Kidney tubule cell (primary cell): ENCODE measurements at regions not wholly inside any gene's neighbourhood (a gene's known extent, or its start where the extent isn't known, plus 50 kb on each side); places are given as distances from the start of the nearest gene placed in this dataset.
"Not testable (repeated sequence)": the region's sequence is repeated elsewhere in the genome, so short reads cannot be mapped to it uniquely, and the experiment has no call there.

Experiments
- DNase-seq: peaks from one replicate; pipeline ENCODE4 v3.0.0-alpha.2; 2018; ENCODE audit warnings: low spot score

DNA sequence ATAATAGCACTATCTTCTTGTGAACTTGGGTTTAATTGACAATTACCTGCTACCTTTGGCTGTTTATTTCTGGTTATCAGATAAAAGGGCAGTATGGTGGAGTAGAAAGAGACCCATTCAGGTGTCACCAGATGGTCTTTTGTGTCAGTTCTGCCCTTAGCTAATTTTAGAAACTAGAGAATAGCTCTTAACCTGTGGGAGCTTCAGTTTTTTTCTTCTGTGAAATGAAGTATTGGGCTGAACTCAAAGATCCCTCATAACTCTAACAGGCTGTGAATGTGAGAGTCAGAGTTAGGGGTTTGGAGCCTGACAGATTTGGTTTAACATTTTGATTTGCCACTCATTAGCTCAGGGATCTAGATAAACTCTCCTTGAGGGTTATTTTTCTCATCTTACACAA lies 335.2 kb downstream of the PPP1R2C start:
- DNase-seq, result no peak

- DNase-seq, result no peak
These were observed 340.8 kb downstream of the PPP1R2C start for GRCh38 chrX:42437211-42437610.

DNA sequence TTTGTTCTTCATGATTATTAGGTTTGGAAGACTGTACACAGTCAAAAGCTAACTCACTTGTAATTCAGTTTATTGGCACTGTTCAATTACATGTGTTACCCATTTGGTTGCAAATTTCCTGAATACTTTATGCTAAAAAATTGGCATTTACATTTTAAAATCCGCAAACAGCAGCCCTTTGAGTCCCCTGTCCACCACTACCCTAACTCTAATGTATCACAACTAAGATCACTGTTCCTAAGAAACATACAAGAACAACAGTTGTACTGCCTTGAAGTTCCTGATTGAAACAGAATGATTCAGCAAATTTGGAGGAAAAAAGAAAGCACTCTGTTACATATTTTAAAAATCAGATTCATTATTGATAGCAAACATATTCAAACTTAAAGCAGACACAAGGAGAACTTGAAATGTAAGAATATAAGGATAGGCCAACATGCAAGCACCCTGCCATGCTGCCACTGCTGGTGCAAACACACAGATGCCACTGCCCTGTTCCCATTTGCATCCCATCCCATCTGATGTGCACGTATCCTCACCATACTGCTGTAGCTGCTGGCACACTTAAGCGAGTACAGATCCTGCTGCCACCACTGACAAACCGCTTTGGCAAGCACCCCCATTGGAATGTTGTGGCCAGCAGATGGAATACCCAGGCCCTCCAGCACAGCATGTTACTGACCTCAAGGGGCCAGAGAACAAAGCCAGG lies 343.4 kb downstream of the PPP1R2C start:
- no peak for DNase-seq

- DNase-seq, result no peak
These were observed 345.4 kb downstream of the PPP1R2C start for GRCh38 chrX:42432552-42432951.

DNA sequence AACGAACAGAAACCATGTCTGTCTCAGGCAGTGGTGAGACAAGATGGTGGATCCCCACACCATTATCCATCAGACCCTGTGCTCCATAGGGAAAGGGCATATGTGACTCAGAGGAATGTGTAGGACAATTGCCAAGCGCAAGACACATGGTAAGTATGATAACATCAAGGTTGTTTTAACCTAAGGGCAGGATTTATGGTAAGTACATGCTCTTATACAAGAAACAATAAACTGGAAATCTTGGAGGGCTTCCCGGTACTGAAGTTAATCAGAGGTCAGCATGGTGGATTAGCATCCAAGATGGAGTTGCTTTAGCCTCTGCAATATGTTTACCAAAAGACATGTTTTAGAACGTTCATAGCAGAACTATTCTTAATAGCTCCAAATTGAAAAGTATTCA lies 355.0 kb downstream of the PPP1R2C start:
- no peak for DNase-seq

GRCh38 chrX:42420426-42420825 lies 357.5 kb downstream of the PPP1R2C start:
- DNase-seq, result no peak

DNA sequence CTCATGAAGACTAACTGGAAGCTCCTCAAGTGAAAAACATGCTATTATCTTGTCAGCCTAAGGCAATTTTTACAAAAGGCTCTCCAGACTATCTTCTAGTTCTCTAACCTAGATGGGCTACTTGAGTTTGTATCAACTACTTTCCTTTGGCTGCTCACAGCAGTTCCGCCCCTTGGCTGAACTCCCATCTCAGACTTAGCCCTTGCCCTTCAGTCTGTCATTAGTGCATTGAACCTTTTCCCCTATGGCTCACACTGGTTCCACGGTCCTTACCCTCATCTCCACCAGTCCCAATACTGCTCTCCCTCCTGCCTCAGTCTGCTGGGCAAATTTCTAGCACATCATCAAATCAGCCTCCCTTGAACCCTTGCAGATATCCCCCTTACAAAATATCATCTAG lies 362.3 kb downstream of the PPP1R2C start:
- DNase-seq, result no peak

DNA sequence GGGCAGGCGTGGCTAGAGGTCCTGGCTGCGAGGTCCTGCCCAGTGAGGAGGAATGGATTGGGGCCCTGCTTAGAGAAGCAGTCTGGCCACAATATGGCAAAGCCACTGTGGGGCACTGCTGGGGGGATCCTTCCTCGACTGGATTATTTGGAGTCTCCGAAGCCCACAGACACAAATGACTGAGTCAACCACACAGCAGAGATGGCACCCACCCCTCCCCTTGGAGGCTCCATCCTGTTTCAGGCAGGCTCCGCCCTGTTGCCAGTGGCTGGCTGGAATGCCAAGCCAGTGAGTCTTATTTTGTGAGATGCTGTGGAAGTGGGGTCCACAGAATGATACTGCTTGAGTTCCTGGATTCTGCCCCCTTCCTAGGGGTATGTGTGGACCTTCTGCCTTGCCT lies 363.9 kb downstream of the PPP1R2C start:
- no peak for DNase-seq

DNA sequence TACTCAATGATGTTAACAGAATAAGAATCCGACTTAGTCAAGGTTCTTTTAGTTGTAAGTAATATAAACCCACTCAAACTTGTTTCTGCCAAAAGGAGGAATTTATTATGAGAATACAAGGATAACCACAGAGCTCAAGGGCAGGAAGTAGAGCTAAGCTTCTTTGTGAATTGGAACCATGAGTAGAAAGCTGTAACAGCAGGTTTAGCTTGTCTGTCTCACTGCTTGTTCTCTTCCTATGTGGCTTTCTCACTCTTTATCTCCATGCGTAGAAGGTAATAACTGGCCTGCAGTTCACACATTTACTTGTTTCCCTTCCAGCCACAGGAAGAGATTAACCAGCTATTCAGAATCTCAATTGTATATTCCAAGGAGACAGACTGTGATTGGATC lies 378.3 kb downstream of the PPP1R2C start:
- no peak for DNase-seq

DNA sequence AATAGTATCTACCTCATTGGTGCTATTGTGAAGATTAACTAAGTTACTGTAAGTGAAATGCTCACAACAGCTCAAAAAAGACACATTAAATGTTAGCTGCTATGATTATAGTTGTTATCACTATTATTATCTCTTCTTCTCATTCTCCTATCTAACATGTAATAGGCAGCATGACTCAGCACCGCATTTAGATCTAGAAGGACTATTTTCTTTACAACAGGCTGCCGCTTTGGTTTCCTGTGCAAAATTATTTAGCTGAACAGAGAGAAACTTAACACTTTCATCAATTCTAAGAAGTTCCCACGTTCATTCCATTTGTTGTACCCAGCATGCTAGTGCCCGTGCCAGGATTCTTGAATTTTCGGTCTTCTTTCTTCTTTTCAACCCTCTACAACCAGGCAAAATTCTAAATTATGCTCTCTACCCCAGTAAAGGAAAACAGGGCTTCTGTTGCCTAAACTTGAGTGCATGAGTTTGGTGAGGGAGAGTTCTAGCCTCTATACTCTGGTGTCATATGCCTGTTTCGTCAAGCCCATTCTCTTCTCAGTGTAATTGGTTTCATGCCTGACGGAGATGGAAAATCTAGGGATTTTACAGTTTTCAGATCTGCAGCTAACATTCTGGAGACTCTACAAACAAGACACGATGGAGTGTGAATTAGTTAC lies 378.9 kb downstream of the PPP1R2C start:
- no peak for DNase-seq

DNA sequence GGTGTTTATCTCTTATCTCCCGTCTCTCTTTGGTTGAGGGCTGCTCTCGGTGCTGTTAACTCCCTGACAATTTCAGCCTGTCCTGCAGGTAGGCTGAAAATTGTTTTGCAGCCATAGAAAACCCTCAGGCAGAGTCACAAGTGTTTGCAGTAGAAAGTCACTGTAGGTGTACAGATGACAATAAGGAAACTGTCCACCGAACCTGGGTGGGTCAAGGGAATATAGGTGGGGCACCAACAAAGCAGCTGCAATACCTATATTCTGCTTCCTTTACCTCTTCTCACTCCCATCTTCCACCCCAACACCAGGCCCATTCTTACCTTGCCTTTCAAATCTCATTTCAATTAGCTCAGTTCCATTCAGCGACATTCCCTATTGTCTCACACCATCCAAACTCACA lies 381.8 kb downstream of the PPP1R2C start:
- no peak for DNase-seq

DNA sequence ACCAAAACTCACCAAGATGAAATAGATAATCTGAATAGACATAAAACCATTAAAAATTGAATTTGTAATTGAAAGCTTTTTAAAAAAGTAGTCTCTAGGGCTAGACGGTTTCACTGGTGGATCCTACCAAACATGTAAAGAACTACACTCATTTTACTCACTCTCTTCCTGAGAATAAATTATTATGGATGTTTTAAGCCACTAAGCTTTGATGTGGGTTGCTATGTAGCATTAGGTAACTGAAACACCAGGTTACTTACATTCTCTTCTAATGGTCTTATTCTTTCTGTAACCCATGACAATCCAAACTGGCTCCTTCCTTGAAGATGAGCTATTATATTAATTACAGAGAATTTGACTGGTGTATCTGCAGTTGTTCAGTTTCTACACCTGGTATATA lies 385.1 kb downstream of the PPP1R2C start:
- no peak for DNase-seq

- no peak for DNase-seq
These were observed 391.3 kb downstream of the PPP1R2C start for GRCh38 chrX:42386681-42387080.

- peak; percentile 73 for DNase-seq
These were observed 392.2 kb downstream of the PPP1R2C start for GRCh38 chrX:42385730-42386129.

GRCh38 chrX:42384956-42385355 lies 393.0 kb downstream of the PPP1R2C start:
- peak; percentile 72 for DNase-seq

DNA sequence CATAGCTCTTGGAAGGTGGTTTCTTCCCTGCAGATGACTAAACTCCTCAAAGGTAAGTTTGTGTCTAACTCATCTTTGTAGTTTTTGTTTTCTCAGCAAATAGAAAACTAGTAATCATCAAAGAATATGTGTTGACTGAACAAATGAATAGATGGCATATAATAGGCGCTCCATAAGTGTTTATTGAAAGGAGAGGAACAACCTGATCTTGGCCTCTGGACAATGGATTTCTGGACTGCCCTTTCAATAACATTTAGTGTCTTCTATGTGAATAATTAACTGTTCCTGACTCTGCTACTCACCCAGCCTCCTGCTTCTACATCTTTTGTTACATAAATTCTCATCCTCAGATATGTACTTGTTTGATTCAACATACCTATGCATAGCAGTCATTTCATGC lies 399.1 kb downstream of the PPP1R2C start:
- DNase-seq, result no peak

- DNase-seq, result no peak
These were observed 402.9 kb downstream of the PPP1R2C start for GRCh38 chrX:42375086-42375485.

DNA sequence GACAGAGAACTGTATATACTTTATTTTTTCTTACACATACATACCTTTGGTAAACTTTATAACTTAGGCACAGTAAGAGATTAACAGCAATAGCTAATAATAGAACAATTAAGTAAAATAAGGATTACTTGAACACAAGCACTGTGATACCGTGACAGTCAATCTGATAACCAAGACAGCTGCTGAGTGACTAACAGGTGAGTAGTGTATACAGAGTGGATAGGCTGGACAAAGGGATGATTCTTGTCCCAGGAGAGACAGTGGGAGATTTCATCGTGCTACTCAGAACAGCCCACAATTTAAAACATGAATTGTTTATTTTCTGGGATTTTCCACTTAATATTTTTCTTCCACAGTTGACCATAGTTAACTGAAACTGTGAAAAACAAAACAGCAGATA lies 411.8 kb downstream of the PPP1R2C start:
- peak; percentile 14 for DNase-seq

DNA sequence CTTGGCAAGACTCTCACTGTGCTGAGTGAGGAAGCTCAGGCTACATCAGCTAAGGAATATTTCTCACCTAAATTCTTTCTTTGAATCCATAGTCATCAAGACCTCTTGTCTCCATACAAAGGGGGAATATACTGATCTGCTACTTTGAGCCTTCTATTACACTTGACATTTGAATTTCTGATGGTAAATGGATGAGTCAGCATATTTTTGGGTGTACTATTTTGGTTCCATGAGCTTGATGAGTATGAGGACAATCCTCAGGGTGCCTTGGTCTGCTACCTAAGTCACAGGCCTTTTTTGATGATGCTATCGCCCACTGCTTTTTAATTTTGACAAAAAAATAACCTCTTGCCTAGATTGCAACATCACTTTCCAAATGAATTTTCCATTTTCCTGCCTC lies 415.7 kb downstream of the PPP1R2C start:
- no peak for DNase-seq

DNA sequence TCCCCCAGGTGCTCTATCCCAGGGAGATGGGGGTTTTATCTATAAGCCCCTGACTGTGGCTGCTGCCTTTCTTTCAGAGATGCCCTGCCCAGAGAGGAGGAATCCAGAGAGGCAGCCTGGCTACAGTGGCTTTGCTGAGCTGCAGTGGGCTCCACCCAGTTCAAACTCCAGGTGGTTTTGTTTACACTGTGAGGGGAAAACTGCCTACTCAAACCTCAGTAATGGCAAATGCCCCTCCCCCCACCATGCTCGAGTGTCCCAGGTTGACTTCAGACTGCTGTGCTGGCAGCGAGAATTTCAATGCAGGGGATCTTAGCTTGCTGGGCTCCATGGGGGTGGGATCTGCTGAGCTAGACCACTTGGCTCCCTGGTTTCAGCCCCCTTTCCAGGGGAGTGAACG lies 419.6 kb upstream of the CASK start:
- not testable (repeated sequence) for DNase-seq
